H9 (cell line): ENCODE measurements at regions not wholly inside any gene's neighbourhood (a gene's known extent, or its start where the extent isn't known, plus 50 kb on each side); places are given as distances from the start of the nearest gene placed in this dataset.

ENCODE experiments used
- DNase-seq: peaks from one replicate; pipeline ENCODE4 v3.0.0-alpha.2; 2017
- H2AFZ ChIP-seq: one replicate; pipeline ENCODE4 v1.6.1; 2013; ENCODE audit warnings: mild to moderate bottlenecking, low read length, control low read depth, moderate library complexity
- H2AK5ac ChIP-seq: 2 replicates; pipeline ENCODE4 v1.6.1; 2013; ENCODE audit warnings: low read length, control low read depth, mixed read lengths; ENCODE audit not compliant: insufficient read length
- H2BK120ac ChIP-seq: one replicate; pipeline ENCODE4 v1.6.1; 2013; ENCODE audit warnings: low read depth, mild to moderate bottlenecking, low read length, control low read depth, inconsistent platforms; ENCODE audit not compliant: poor library complexity, severe bottlenecking
- H2BK12ac ChIP-seq: 2 replicates; pipeline ENCODE4 v1.6.1; 2013; ENCODE audit warnings: low read length, control low read depth, mixed read lengths, low read depth; ENCODE audit not compliant: insufficient read length
- H2BK15ac ChIP-seq: 2 replicates; pipeline ENCODE4 v1.6.1; 2013; ENCODE audit warnings: low read depth, low read length, control low read depth
- H2BK20ac ChIP-seq: one replicate; pipeline ENCODE4 v1.6.1; 2013; ENCODE audit warnings: low read depth, mild to moderate bottlenecking, low read length, control low read depth, inconsistent platforms; ENCODE audit not compliant: poor library complexity, severe bottlenecking
- H2BK5ac ChIP-seq: 2 replicates; pipeline ENCODE4 v1.6.1; 2013; ENCODE audit warnings: low read length, control low read depth, mixed read lengths; ENCODE audit not compliant: insufficient read length
- H3K14ac ChIP-seq: 2 replicates; pipeline ENCODE4 v1.6.1; 2013; ENCODE audit warnings: low read length, control low read depth; ENCODE audit not compliant: insufficient read depth
- H3K18ac ChIP-seq: 2 replicates; pipeline ENCODE4 v1.6.1; 2013; ENCODE audit warnings: low read depth, mild to moderate bottlenecking, mixed read lengths, low read length, control low read depth; ENCODE audit not compliant: insufficient read length
- H3K23ac ChIP-seq: 2 replicates; pipeline ENCODE4 v1.6.1; 2013; ENCODE audit warnings: low read length, control low read depth, mixed read lengths, low read depth; ENCODE audit not compliant: insufficient read length
- H3K23me2 ChIP-seq: 2 replicates; pipeline ENCODE4 v1.6.1; 2013; ENCODE audit warnings: low read depth, mild to moderate bottlenecking, mixed read lengths, low read length, control low read depth; ENCODE audit not compliant: insufficient read length, poor library complexity, severe bottlenecking
- H3K27ac ChIP-seq: 2 replicates; pipeline ENCODE4 v1.5.1; 2013; ENCODE audit warnings: low read length, control low read depth, mixed read lengths, low read depth; ENCODE audit not compliant: insufficient read length
- H3K27me3 ChIP-seq: 2 replicates; pipeline ENCODE4 v1.6.1; 2013; ENCODE audit warnings: low read length, control low read depth, inconsistent platforms; ENCODE audit not compliant: insufficient read depth
- H3K4ac ChIP-seq: 2 replicates; pipeline ENCODE4 v1.6.1; 2013; ENCODE audit warnings: low read depth, mild to moderate bottlenecking, control low read depth, inconsistent platforms, low read length, moderate library complexity
- H3K4me1 ChIP-seq: 2 replicates; pipeline ENCODE4 v1.6.1; 2013; ENCODE audit warnings: low read length, control low read depth, inconsistent platforms; ENCODE audit not compliant: insufficient read depth
- H3K4me2 ChIP-seq: 2 replicates; pipeline ENCODE4 v1.6.1; 2013; ENCODE audit warnings: low read length, control low read depth, mixed read lengths; ENCODE audit not compliant: insufficient read length, insufficient read depth
- H3K56ac ChIP-seq: 2 replicates; pipeline ENCODE4 v1.6.1; 2013; ENCODE audit warnings: low read depth, mild to moderate bottlenecking, mixed read lengths, low read length, control low read depth; ENCODE audit not compliant: insufficient read length
- H3K79me1 ChIP-seq: 2 replicates; pipeline ENCODE4 v1.6.1; 2013; ENCODE audit warnings: low read depth, mild to moderate bottlenecking, moderate library complexity, low read length, control low read depth, inconsistent platforms; ENCODE audit not compliant: insufficient read depth, poor library complexity, severe bottlenecking
- H3K79me2 ChIP-seq: 2 replicates; pipeline ENCODE4 v1.6.1; 2013; ENCODE audit warnings: low read length, control low read depth, inconsistent platforms; ENCODE audit not compliant: insufficient read depth
- H3K9ac ChIP-seq: 2 replicates; pipeline ENCODE4 v1.6.1; 2013; ENCODE audit warnings: low read length, control low read depth, mixed read lengths; ENCODE audit not compliant: insufficient read length; ENCODE audit errors: extremely low read depth
- H3K9me3 ChIP-seq: one replicate; pipeline ENCODE4 v1.6.1; 2013; ENCODE audit warnings: low read depth, low read length, inconsistent platforms; ENCODE audit not compliant: control insufficient read depth
- H3T11ph ChIP-seq: one replicate; pipeline ENCODE4 v1.6.1; 2013; ENCODE audit warnings: mild to moderate bottlenecking, low read length, control low read depth, inconsistent platforms
- H4K20me1 ChIP-seq: one replicate; pipeline ENCODE4 v1.6.1; 2013; ENCODE audit not compliant: control insufficient read depth, insufficient read length, insufficient read depth
- H4K5ac ChIP-seq: 2 replicates; pipeline ENCODE4 v1.6.1; 2013; ENCODE audit warnings: low read depth, mild to moderate bottlenecking, mixed read lengths, low read length, control low read depth; ENCODE audit not compliant: insufficient read length
- H4K8ac ChIP-seq: replicated peaks from 2 replicates; pipeline ENCODE4 v1.6.1; 2013; ENCODE audit warnings: low read length, control low read depth, mixed read lengths, low read depth; ENCODE audit not compliant: insufficient read length
- H4K91ac ChIP-seq: 2 replicates; pipeline ENCODE4 v1.6.1; 2013; ENCODE audit warnings: low read depth, mild to moderate bottlenecking, moderate library complexity, mixed read lengths, low read length, control low read depth; ENCODE audit not compliant: insufficient read length
- H3K27ac Mint-ChIP-seq, 3 experiments: 2 replicates in 2 of 3; 3 replicates in 1 of 3; pipeline ENCODE4 v1.8.0; 2020 to 2021; ENCODE audit warnings: mixed read lengths in 3 of 3, mild to moderate bottlenecking in 1 of 3, moderate library complexity in 1 of 3
- H3K27me3 Mint-ChIP-seq: 2 replicates; pipeline ENCODE4 v1.8.0; 2021; ENCODE audit warnings: low read depth, mild to moderate bottlenecking, moderate library complexity, mixed read lengths
- H3K36me3 Mint-ChIP-seq, 3 experiments: 2 replicates in 2 of 3; 3 replicates in 1 of 3; pipeline ENCODE4 v1.8.0; 2020 to 2021; ENCODE audit warnings: low read depth in 3 of 3, mixed read lengths in 3 of 3; ENCODE audit not compliant: insufficient read depth in 1 of 3
- H3K4me1 Mint-ChIP-seq, 2 experiments: 2 replicates each; pipeline ENCODE4 v1.8.0; 2020; ENCODE audit warnings: mixed read lengths in 2 of 2
- H3K4me3 Mint-ChIP-seq, 2 experiments: 2 replicates in 1 of 2; 3 replicates in 1 of 2; pipeline ENCODE4 v1.8.0; 2020 to 2021; ENCODE audit warnings: mild to moderate bottlenecking in 2 of 2, mixed read lengths in 2 of 2, moderate library complexity in 1 of 2
- H3K9me3 Mint-ChIP-seq, 2 experiments: 2 replicates in 1 of 2; 3 replicates in 1 of 2; pipeline ENCODE4 v1.8.0; 2020; ENCODE audit warnings: mild to moderate bottlenecking in 2 of 2, mixed read lengths in 2 of 2, moderate library complexity in 1 of 2
- WGBS: extraction: QIAGEN DNeasy Blood & Tissue Kit; methylation state at CpG from one replicate; pipeline ENCODE4 v1.1.7; 2013; ENCODE audit warnings: missing lambda C conversion rate, low lambda C conversion rate, mixed read lengths; ENCODE audit not compliant: insufficient read length; ENCODE audit errors: extremely low coverage; 5-methylcytosine and 5-hydroxymethylcytosine counted together
- TF ChIP-seq, protein P1 (sequence below): fragments of 200-600 bp; sonication (generic); conservative IDR thresholded peaks from 3 replicates; pipeline ENCODE4 v1.8.0; 2021; ENCODE audit warnings: antibody characterized with exemption, mild to moderate bottlenecking

DNA sequence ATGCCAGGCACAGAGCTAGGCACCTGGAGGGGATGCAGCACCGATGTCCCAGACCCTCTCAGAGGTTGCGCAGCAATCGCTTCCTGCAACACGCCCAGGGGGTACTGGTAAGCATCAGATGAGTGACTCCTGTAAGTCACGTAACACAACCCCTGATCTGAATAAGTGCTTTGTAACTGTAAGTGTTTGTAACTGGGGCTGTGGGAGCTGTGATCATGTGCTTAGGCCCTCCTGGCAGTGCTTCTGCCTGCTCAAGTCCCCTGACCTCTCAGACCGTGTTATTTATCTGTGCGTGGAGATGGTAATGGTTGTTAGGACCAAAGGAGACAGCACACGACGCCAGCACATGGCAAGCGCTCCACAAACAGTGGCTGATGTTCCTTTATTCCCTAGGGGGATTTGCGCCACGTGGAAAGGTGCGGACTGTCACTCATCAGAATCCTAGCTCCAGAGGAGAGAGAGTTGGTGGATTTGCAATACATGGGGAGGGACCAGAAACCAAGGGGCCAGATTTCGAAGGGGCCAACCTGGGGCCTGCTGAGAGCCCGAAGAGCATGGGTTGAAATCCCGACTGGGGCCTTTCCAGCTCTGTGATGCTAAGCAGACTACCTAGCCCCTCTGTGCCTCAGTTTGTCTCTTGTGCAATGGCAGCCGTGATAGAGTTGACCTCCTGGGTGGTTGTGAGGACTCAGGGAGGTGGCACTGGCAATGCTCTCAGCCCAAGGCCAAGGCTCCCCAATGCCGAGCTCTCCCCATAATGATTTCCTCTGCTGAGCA, 151.8 kb downstream of the IRF8 start:
- H3T11ph ChIP-seq: no peak overlapping the region
- H3K18ac ChIP-seq: no peak overlapping the region
- H3K27ac ChIP-seq: no peak overlapping the region
- no peak overlapping the region for H3K4me2 ChIP-seq
- H3K4me3 Mint-ChIP-seq: no peak overlapping the region
- H4K91ac ChIP-seq: no peak overlapping the region
- no peak overlapping the region for H2BK120ac ChIP-seq
- TF ChIP-seq, protein P1, sequence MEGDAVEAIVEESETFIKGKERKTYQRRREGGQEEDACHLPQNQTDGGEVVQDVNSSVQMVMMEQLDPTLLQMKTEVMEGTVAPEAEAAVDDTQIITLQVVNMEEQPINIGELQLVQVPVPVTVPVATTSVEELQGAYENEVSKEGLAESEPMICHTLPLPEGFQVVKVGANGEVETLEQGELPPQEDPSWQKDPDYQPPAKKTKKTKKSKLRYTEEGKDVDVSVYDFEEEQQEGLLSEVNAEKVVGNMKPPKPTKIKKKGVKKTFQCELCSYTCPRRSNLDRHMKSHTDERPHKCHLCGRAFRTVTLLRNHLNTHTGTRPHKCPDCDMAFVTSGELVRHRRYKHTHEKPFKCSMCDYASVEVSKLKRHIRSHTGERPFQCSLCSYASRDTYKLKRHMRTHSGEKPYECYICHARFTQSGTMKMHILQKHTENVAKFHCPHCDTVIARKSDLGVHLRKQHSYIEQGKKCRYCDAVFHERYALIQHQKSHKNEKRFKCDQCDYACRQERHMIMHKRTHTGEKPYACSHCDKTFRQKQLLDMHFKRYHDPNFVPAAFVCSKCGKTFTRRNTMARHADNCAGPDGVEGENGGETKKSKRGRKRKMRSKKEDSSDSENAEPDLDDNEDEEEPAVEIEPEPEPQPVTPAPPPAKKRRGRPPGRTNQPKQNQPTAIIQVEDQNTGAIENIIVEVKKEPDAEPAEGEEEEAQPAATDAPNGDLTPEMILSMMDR: no peak
- no peak overlapping the region for H4K8ac ChIP-seq
- no peak overlapping the region for H2BK5ac ChIP-seq
- no peak overlapping the region for H3K56ac ChIP-seq
- no peaks in the 10 kb centered on the region for H3K9me3 ChIP-seq
- H2BK20ac ChIP-seq: no peak overlapping the region
- H3K27me3 Mint-ChIP-seq: peaks cover 41% of the 10 kb centered on the region
- no peak overlapping the region for H2BK12ac ChIP-seq
- H3K27me3 ChIP-seq: peaks cover 3% of the 10 kb centered on the region; the same call in 1 of the 2 replicates
- H3K9ac ChIP-seq: no peak overlapping the region
- H2BK15ac ChIP-seq: no peak overlapping the region
- H3K27ac Mint-ChIP-seq: no peak overlapping the region
- DNase-seq: no peak
- no peaks in the 10 kb centered on the region for H3K4me1 ChIP-seq
- no peak overlapping the region for H2AK5ac ChIP-seq
- H3K4ac ChIP-seq: no peak overlapping the region
- H3K79me2 ChIP-seq: no peaks in the 10 kb centered on the region
- H3K23ac ChIP-seq: no peak overlapping the region
- H3K9me3 Mint-ChIP-seq: no peaks in the 10 kb centered on the region
- H3K36me3 Mint-ChIP-seq: no peaks in the 10 kb centered on the region
- H2AFZ ChIP-seq: no peak overlapping the region
- no peak overlapping the region for H3K14ac ChIP-seq
- WGBS: no CpG with 5 or more reads among the region's 18 CpGs
- no peaks in the 10 kb centered on the region for H3K79me1 ChIP-seq
- no peaks in the 10 kb centered on the region for H4K20me1 ChIP-seq
- no peak overlapping the region for H4K5ac ChIP-seq
- peaks cover 11 to 21% of the 10 kb centered on the region in 2 experiments for H3K4me1 Mint-ChIP-seq
- H3K23me2 ChIP-seq: no peaks in the 10 kb centered on the region
